ENCODE measurements at regions not wholly inside any gene's neighbourhood (a gene's known extent, or its start where the extent isn't known, plus 50 kb on each side); places are given as distances from the start of the nearest gene placed in this dataset.

- TF ChIP-seq CTCF (IDR thresholded peaks at IDR 0.05; ENCODE audit: insufficient read depth, low read depth, low read length) (no peak), EZH2 (IDR thresholded peaks at IDR 0.05; ENCODE audit: insufficient read depth, low read length) (no peak)
Measured at GRCh38 chr2:155902635-155903034, 429.9 kb downstream of the NR4A2 start.

Data from astrocyte (in vitro differentiated cells and primary cell).